ENCODE measurements at regions not wholly inside any gene's neighbourhood (a gene's known extent, or its start where the extent isn't known, plus 50 kb on each side); places are given as distances from the start of the nearest gene placed in this dataset.

GRCh38 chr2:226605642-226606041, 194.0 kb downstream of the IRS1 start:
- no peak overlapping the region for H3K27ac ChIP-seq
- ATAC-seq (no peak), DNase-seq (no peak)
- H3K36me3 ChIP-seq, result no peaks in the 10 kb centered on the region
- H3K9me3 ChIP-seq, result no peaks in the 10 kb centered on the region
- intact Hi-C loops (cut with DNase I), result no loop called here
- H3K27me3 ChIP-seq, result no peaks in the 10 kb centered on the region
- WGBS (ENCODE audit: insufficient coverage, low coverage, low lambda C conversion rate, missing lambda C conversion rate), result 93% methylated on average over 2 of the region's 2 CpGs
- H3K4me3 ChIP-seq, result no peak overlapping the region
- no peaks in the 10 kb centered on the region for H3K4me1 ChIP-seq
- TF ChIP-seq CTCF (IDR thresholded peaks at IDR 0.05) (no peak), POLR2A (IDR thresholded peaks at IDR 0.05) (no peak)

- intact Hi-C loops (cut with DNase I), result no loop called here
- no peaks in the 10 kb centered on the region for H3K36me3 ChIP-seq
- no peaks in the 10 kb centered on the region for H3K4me1 ChIP-seq
- WGBS (ENCODE audit: insufficient coverage, low coverage, low lambda C conversion rate, missing lambda C conversion rate), result no CpG with 5 or more reads among the region's 1 CpG
- no peak for TF ChIP-seq CTCF (IDR thresholded peaks at IDR 0.05)
- no peak for TF ChIP-seq POLR2A (IDR thresholded peaks at IDR 0.05)
- H3K4me3 ChIP-seq, result no peak overlapping the region
- DNase-seq, result no peak
- no peaks in the 10 kb centered on the region for H3K27me3 ChIP-seq
- no peaks in the 10 kb centered on the region for H3K9me3 ChIP-seq
- no peak overlapping the region for H3K27ac ChIP-seq
- ATAC-seq, result no peak
Measured at GRCh38 chr2:226603606-226604005, 196.0 kb downstream of the IRS1 start.

GRCh38 chr2:226601881-226602662, 197.5 kb downstream of the IRS1 start:
- Histone ChIP-seq H3K9me3 (no peaks in the 10 kb centered on the region), H3K4me1 (no peaks in the 10 kb centered on the region), H3K36me3 (no peaks in the 10 kb centered on the region), H3K4me3 (no peak overlapping the region), H3K27ac (no peak overlapping the region), H3K27me3 (no peaks in the 10 kb centered on the region)
- no peak for ATAC-seq
- intact Hi-C loops (cut with DNase I), result no loop called here
- TF ChIP-seq POLR2A (IDR thresholded peaks at IDR 0.05), result no peak
- TF ChIP-seq CTCF (IDR thresholded peaks at IDR 0.05), result no peak
- DNase-seq, result no peak
- 70% methylated on average over 4 of the region's 4 CpGs for WGBS (ENCODE audit: insufficient coverage, low coverage, low lambda C conversion rate, missing lambda C conversion rate)

GRCh38 chr2:226600802-226601201, 198.8 kb downstream of the IRS1 start:
- WGBS (ENCODE audit: insufficient coverage, low coverage, low lambda C conversion rate, missing lambda C conversion rate), result 90% methylated on average over 5 of the region's 5 CpGs
- H3K9me3 ChIP-seq, result no peaks in the 10 kb centered on the region
- H3K36me3 ChIP-seq, result no peaks in the 10 kb centered on the region
- DNase-seq (no peak), ATAC-seq (no peak)
- intact Hi-C loops (cut with DNase I), result no loop called here
- no peaks in the 10 kb centered on the region for H3K4me1 ChIP-seq
- H3K4me3 ChIP-seq, result no peak overlapping the region
- H3K27me3 ChIP-seq, result no peaks in the 10 kb centered on the region
- TF ChIP-seq CTCF (IDR thresholded peaks at IDR 0.05) (no peak), POLR2A (IDR thresholded peaks at IDR 0.05) (no peak)
- H3K27ac ChIP-seq, result no peak overlapping the region
